Gastroesophageal sphincter (tissue), 4 donors: ENCODE measurements at regions not wholly inside any gene's neighbourhood (a gene's known extent, or its start where the extent isn't known, plus 50 kb on each side); places are given as distances from the start of the nearest gene placed in this dataset.

Experiments used
- ATAC-seq: fragments of 150-250 bp; one replicate; pipeline ENCODE4 v1.9.1; 2016; ENCODE audit warnings: mild to moderate bottlenecking, moderate library complexity
- H3K27ac ChIP-seq, 4 donors: fragments of 200-600 bp; sonication (generic) in 3 of 4; 1 replicate in 3 of 4; 2 replicates in 1 of 4; pipeline ENCODE4 v1.5.1; 2016 to 2019
- H3K27me3 ChIP-seq: fragments of 200-600 bp; sonication (generic); one replicate; pipeline ENCODE4 v1.5.1; 2019
- H3K36me3 ChIP-seq, 2 donors: fragments of 200-600 bp; sonication (generic); one replicate each; pipeline ENCODE4 v1.5.1; 2019; ENCODE audit warnings: control low read depth in 1 of 2
- H3K4me1 ChIP-seq, 3 donors: fragments of 200-600 bp; sonication (generic); 1 replicate in 2 of 3; 2 replicates in 1 of 3; pipeline ENCODE4 v1.5.1; 2016 to 2019; ENCODE audit warnings: control low read depth in 2 of 3
- H3K4me3 ChIP-seq, 2 donors: fragments of 200-600 bp; sonication (generic); one replicate each; pipeline ENCODE4 v1.5.1; 2019; ENCODE audit warnings: mild to moderate bottlenecking in 1 of 2, moderate library complexity in 1 of 2
- H3K9me3 ChIP-seq, 3 donors: fragments of 200-600 bp; sonication (generic); one replicate each; pipeline ENCODE4 v1.5.1; 2017 to 2019; ENCODE audit warnings: control low read depth in 2 of 3
- EP300 ChIP-seq: sonication (generic); formaldehyde crosslinking; IDR thresholded peaks from one replicate; pipeline ENCODE4 v1.6.1; 2017; ENCODE audit warnings: antibody characterized with exemption, mild to moderate bottlenecking
- POLR2A ChIP-seq, 2 donors: fragments of 450-650 bp; IDR thresholded peaks; one replicate each; pipeline ENCODE4 v1.6.1; 2017; ENCODE audit warnings: antibody characterized with exemption in 2 of 2, mild to moderate bottlenecking in 2 of 2, moderate library complexity in 1 of 2
- POLR2AphosphoS5 ChIP-seq: sonication (generic); formaldehyde crosslinking; IDR thresholded peaks from one replicate; pipeline ENCODE4 v1.6.1; 2017; ENCODE audit warnings: antibody characterized with exemption
- WGBS, 2 donors: methylation state at CpG; one replicate each; pipeline ENCODE4 v1.1.5; 2018; ENCODE audit warnings: low coverage in 1 of 2; 5-methylcytosine and 5-hydroxymethylcytosine counted together
- TF ChIP-seq, protein P1 (sequence below), 4 experiments: fragments of 200-600 bp in 2 of 4; fragments of 450-650 bp in 2 of 4; sonication (generic) in 1 of 4; IDR thresholded peaks; one replicate each; pipeline ENCODE4 v1.5.1; 2017 to 2019; ENCODE audit warnings: antibody characterized with exemption in 4 of 4, mild to moderate bottlenecking in 2 of 4, moderate library complexity in 2 of 4

DNA sequence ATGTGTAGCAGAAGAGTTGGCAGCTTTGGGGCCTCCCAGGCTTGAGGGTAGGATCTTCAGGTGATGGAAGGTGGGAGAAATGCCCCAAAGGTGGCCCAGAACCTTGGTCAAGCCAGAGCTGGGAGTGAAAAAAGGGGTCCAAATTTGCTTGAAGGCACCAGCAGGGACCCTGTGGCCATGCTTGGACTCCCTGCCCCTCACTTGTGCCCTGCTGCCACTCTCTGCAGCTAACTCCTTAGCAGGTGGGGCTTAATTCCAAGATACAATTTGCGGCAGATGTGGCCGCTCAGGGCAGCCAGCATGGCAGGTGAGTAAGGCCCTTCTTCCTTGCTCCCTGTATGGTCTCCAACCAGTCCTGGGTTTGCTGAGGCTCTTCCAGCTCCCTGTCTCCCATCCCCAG, 51.3 kb upstream of the ADRA1D start:
- no peak for TF ChIP-seq POLR2AphosphoS5
- no peak for TF ChIP-seq POLR2A (IDR thresholded peaks at IDR 0.05)
- TF ChIP-seq, protein P1, sequence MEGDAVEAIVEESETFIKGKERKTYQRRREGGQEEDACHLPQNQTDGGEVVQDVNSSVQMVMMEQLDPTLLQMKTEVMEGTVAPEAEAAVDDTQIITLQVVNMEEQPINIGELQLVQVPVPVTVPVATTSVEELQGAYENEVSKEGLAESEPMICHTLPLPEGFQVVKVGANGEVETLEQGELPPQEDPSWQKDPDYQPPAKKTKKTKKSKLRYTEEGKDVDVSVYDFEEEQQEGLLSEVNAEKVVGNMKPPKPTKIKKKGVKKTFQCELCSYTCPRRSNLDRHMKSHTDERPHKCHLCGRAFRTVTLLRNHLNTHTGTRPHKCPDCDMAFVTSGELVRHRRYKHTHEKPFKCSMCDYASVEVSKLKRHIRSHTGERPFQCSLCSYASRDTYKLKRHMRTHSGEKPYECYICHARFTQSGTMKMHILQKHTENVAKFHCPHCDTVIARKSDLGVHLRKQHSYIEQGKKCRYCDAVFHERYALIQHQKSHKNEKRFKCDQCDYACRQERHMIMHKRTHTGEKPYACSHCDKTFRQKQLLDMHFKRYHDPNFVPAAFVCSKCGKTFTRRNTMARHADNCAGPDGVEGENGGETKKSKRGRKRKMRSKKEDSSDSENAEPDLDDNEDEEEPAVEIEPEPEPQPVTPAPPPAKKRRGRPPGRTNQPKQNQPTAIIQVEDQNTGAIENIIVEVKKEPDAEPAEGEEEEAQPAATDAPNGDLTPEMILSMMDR (IDR thresholded peaks at IDR 0.05): no peak
- TF ChIP-seq EP300: no peak
- Histone ChIP-seq H3K9me3 (no peaks in the 10 kb centered on the region), H3K4me3 (no peak overlapping the region), H3K36me3 (no peaks in the 10 kb centered on the region), H3K27me3 (no peaks in the 10 kb centered on the region), H3K27ac (no peak overlapping the region), H3K4me1 (no peaks in the 10 kb centered on the region)
- no CpG with 5 or more reads among the region's 2 CpGs for WGBS, 2 donors
- no peak for ATAC-seq

- Histone ChIP-seq H3K27ac (no peak overlapping the region), H3K4me3 (no peak overlapping the region), H3K27me3 (no peaks in the 10 kb centered on the region), H3K36me3 (no peaks in the 10 kb centered on the region), H3K4me1 (no peaks in the 10 kb centered on the region), H3K9me3 (no peaks in the 10 kb centered on the region)
- ATAC-seq: no peak
- WGBS, 2 donors: 21 to 58% methylated on average over 2 of the region's 2 CpGs
- TF ChIP-seq, protein P1 (IDR thresholded peaks at IDR 0.05): no peak
- TF ChIP-seq POLR2A (IDR thresholded peaks at IDR 0.05): no peak
- no peak for TF ChIP-seq POLR2AphosphoS5
- no peak for TF ChIP-seq EP300
Observed at GRCh38 chr20:4299773-4300172, 50.7 kb upstream of the ADRA1D start.

GRCh38 chr20:4299216-4299615, 50.1 kb upstream of the ADRA1D start:
- no peaks in the 10 kb centered on the region for H3K36me3 ChIP-seq
- H3K27me3 ChIP-seq: no peaks in the 10 kb centered on the region
- 67% methylated on average over 1 of the region's 1 CpG; no CpG with 5 or more reads in 1 of the 2 donors for WGBS, 2 donors
- no peak overlapping the region for H3K4me3 ChIP-seq
- no peaks in the 10 kb centered on the region for H3K4me1 ChIP-seq
- no peaks in the 10 kb centered on the region for H3K9me3 ChIP-seq
- H3K27ac ChIP-seq: no peak overlapping the region
- ATAC-seq: no peak
- TF ChIP-seq POLR2A (IDR thresholded peaks at IDR 0.05) (no peak), POLR2AphosphoS5 (no peak), EP300 (no peak)
- TF ChIP-seq, protein P1 (IDR thresholded peaks at IDR 0.05): no peak
